Choroid plexus epithelial cell (primary cell): ENCODE measurements at regions not wholly inside any gene's neighbourhood (a gene's known extent, or its start where the extent isn't known, plus 50 kb on each side); places are given as distances from the start of the nearest gene placed in this dataset.

Experiments used
- DNase-seq: peaks from one replicate; pipeline ENCODE4 v3.0.0-alpha.2; 2010; ENCODE audit warnings: low read depth
- H3K4me3 ChIP-seq: 2 replicates; pipeline ENCODE4 v1.5.1; 2011; ENCODE audit warnings: low read depth, mild to moderate bottlenecking, control low read depth, low read length, moderate library complexity
- CTCF ChIP-seq: conservative IDR thresholded peaks from 2 replicates; pipeline ENCODE4 v1.5.1; 2011; ENCODE audit warnings: low read depth, mild to moderate bottlenecking, control low read depth, inconsistent platforms, low read length, moderate library complexity

- no peak for DNase-seq
- H3K4me3 ChIP-seq: no peak overlapping the region
- no peak for TF ChIP-seq CTCF
Observed at GRCh38 chr4:175871774-175872405, 59.8 kb upstream of the GPM6A start.

- no peak for TF ChIP-seq CTCF
- no peak overlapping the region for H3K4me3 ChIP-seq
- DNase-seq: no peak
Observed at GRCh38 chr4:175873707-175874106, 61.6 kb upstream of the GPM6A start.

GRCh38 chr4:175874306-175874705 is 62.2 kb upstream of the GPM6A start:
- H3K4me3 ChIP-seq: no peak overlapping the region
- TF ChIP-seq CTCF: no peak
- DNase-seq: no peak

GRCh38 chr4:175875993-175876771 is 64.1 kb upstream of the GPM6A start:
- no peak for TF ChIP-seq CTCF
- no peak for DNase-seq
- no peak overlapping the region for H3K4me3 ChIP-seq

DNA sequence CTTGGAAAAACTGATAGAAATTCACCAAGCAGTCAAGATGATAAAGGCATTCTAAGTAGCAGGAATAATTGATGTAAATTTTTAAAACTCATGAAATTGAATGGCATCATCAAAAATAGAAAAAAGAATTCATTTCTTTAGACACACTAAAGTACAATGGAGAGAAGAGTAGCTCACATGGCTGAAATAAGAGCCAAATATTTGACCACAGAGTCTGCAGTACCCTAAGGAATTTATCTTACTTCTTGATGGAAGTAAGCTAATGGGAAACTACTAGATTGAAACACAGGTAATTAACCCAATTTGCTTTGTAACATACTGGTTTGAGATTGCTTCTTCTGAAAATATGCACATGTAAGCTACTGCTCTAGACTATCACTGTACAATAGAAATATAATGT is 70.8 kb upstream of the GPM6A start:
- no peak overlapping the region for H3K4me3 ChIP-seq
- TF ChIP-seq CTCF: no peak
- DNase-seq: no peak

DNA sequence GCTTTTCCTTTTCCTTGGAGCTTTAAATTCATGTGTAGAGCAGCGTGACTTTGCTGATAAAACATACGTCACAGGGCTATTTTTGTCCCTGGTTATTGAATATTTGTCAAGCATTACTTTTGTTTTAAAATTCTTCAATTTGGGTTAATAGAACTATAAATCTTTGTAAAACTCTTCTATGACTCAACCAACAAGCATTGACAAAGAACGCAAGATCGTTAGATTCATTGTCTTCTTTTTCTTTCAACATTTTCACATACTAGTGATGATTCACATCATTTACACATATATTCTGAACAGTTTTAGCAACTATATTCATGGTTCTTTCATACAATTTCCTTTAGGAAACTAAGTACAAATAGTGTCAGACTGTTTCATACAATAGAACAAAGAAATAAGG is 72.0 kb upstream of the GPM6A start:
- no peak for DNase-seq
- TF ChIP-seq CTCF: no peak

DNA sequence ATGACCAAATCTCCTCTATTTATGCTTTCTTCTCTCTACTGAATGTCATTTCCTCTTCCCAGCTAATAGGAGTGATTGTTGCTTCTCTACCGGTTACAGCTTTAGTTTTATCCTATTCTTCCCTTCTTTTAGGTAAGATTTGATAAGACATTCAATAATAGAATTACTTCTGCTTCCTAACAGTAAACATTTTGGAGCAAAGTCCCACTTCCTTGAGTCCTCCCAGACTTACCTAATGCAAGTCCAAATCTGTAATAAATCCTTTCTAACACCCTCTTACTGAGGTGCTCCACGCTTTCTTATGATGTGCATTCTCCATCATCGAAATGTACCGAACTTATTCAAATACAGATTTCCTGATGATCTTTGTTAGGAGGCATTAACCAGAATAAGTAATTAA is 79.2 kb upstream of the GPM6A start:
- no peak for TF ChIP-seq CTCF
- no peak for DNase-seq
- no peak overlapping the region for H3K4me3 ChIP-seq

More for the DNA sequence above, 72.0 kb upstream of the GPM6A start:
- no peak overlapping the region for H3K4me3 ChIP-seq
